Thoracic aorta (tissue), 2 donors: ENCODE measurements at regions not wholly inside any gene's neighbourhood (a gene's known extent, or its start where the extent isn't known, plus 50 kb on each side); places are given as distances from the start of the nearest gene placed in this dataset.

Source experiments
- ATAC-seq: fragments of 150-250 bp; one replicate; pipeline ENCODE4 v1.8.0; 2017; ENCODE audit warnings: low read depth; ENCODE audit not compliant: insufficient number of reproducible peaks, low FRiP score
- DNase-seq: peaks from one replicate; pipeline ENCODE4 v3.0.0-alpha.2; 2020; ENCODE audit warnings: low spot score
- H3K27ac ChIP-seq, 2 donors: fragments of 200-600 bp; sonication (generic); 1 replicate in 1 of 2; 2 replicates in 1 of 2; pipeline ENCODE4 v1.5.1; 2016; ENCODE audit warnings: mild to moderate bottlenecking in 2 of 2, moderate library complexity in 2 of 2
- H3K27me3 ChIP-seq: fragments of 200-600 bp; sonication (generic); replicated peaks from 2 replicates; pipeline ENCODE4 v1.6.0; 2016; ENCODE audit warnings: mild to moderate bottlenecking; ENCODE audit not compliant: insufficient read depth
- H3K36me3 ChIP-seq: fragments of 200-600 bp; sonication (generic); one replicate; pipeline ENCODE4 v1.5.1; 2016
- H3K4me1 ChIP-seq, 2 donors: fragments of 200-600 bp; sonication (generic); 1 replicate in 1 of 2; 2 replicates in 1 of 2; pipeline versions ENCODE4 v1.5.1 to v1.6.0; 2016; ENCODE audit warnings: low read depth in 2 of 2, mild to moderate bottlenecking in 1 of 2; ENCODE audit not compliant: control insufficient read depth in 1 of 2
- H3K4me3 ChIP-seq: fragments of 200-600 bp; sonication (generic); 2 replicates; pipeline ENCODE4 v1.5.1; 2016; ENCODE audit warnings: mild to moderate bottlenecking
- H3K9me3 ChIP-seq: fragments of 200-600 bp; sonication (generic); 2 replicates; pipeline ENCODE4 v1.5.1; 2016
- CTCF ChIP-seq: fragments of 200-600 bp; sonication (generic); IDR thresholded peaks from one replicate; pipeline ENCODE4 v1.5.1; 2019; ENCODE audit warnings: antibody characterized with exemption

GRCh38 chr13:83008212-83008929, 873.9 kb downstream of the SLITRK1 start:
- Histone ChIP-seq H3K36me3 (no peaks in the 10 kb centered on the region), H3K4me3 (no peak overlapping the region), H3K9me3 (no peaks in the 10 kb centered on the region), H3K4me1 (peaks cover 0 to 12% of the 10 kb centered on the region in 2 donors), H3K27me3 (no peaks in the 10 kb centered on the region), H3K27ac (no peak overlapping the region)
- TF ChIP-seq CTCF: no peak
- DNase-seq: no peak
- no peak for ATAC-seq

- ATAC-seq: no peak
- no peak for TF ChIP-seq CTCF
Measured at GRCh38 chr13:83007226-83007625, 875.0 kb downstream of the SLITRK1 start.

GRCh38 chr13:83003185-83003584, 879.1 kb downstream of the SLITRK1 start:
- no peak for TF ChIP-seq CTCF
- ATAC-seq (no peak), DNase-seq (no peak)
- H3K36me3 ChIP-seq: no peaks in the 10 kb centered on the region
- no peak overlapping the region for H3K27ac ChIP-seq
- no peaks in the 10 kb centered on the region for H3K27me3 ChIP-seq
- H3K4me3 ChIP-seq: no peak overlapping the region
- no peaks in the 10 kb centered on the region for H3K9me3 ChIP-seq
- H3K4me1 ChIP-seq: peaks cover 0 to 12% of the 10 kb centered on the region in 2 donors

More at GRCh38 chr13:83007226-83007625, 875.0 kb downstream of the SLITRK1 start:
- no peaks in the 10 kb centered on the region for H3K9me3 ChIP-seq
- DNase-seq: no peak
- peaks cover 0 to 12% of the 10 kb centered on the region in 2 donors for H3K4me1 ChIP-seq
- no peaks in the 10 kb centered on the region for H3K36me3 ChIP-seq
- H3K4me3 ChIP-seq: no peak overlapping the region
- no peak overlapping the region for H3K27ac ChIP-seq
- H3K27me3 ChIP-seq: no peaks in the 10 kb centered on the region

GRCh38 chr13:82993417-82993816, 888.9 kb downstream of the SLITRK1 start:
- no peaks in the 10 kb centered on the region for H3K36me3 ChIP-seq
- ATAC-seq: no peak

GRCh38 chr13:82976499-82976898, 905.8 kb downstream of the SLITRK1 start:
- Histone ChIP-seq H3K27ac (no peak overlapping the region), H3K27me3 (no peaks in the 10 kb centered on the region), H3K4me1 (no peaks in the 10 kb centered on the region), H3K36me3 (no peaks in the 10 kb centered on the region), H3K9me3 (no peaks in the 10 kb centered on the region), H3K4me3 (no peak overlapping the region)
- no peak for TF ChIP-seq CTCF
- ATAC-seq (no peak), DNase-seq (no peak)

More at GRCh38 chr13:82993417-82993816, 888.9 kb downstream of the SLITRK1 start:
- Histone ChIP-seq H3K4me1 (no peaks in the 10 kb centered on the region), H3K4me3 (no peak overlapping the region), H3K27ac (no peak overlapping the region), H3K27me3 (no peaks in the 10 kb centered on the region), H3K9me3 (no peaks in the 10 kb centered on the region)
- TF ChIP-seq CTCF: no peak
- no peak for DNase-seq
